GM12892 (cell line): ENCODE measurements at regions not wholly inside any gene's neighbourhood (a gene's known extent, or its start where the extent isn't known, plus 50 kb on each side); places are given as distances from the start of the nearest gene placed in this dataset.

Experiments used
- POLR2A ChIP-seq: IDR thresholded peaks from 2 replicates; pipeline ENCODE4 v1.6.1; 2011; ENCODE audit warnings: low read depth, low read length, control low read depth
- POLR2AphosphoS5 ChIP-seq: IDR thresholded peaks from 2 replicates; pipeline ENCODE4 v1.6.1; 2011; ENCODE audit warnings: low read depth, low read length, control low read depth

GRCh38 chr3:141682921-141683320 lies 55.2 kb upstream of the RNF7 start:
- TF ChIP-seq POLR2A: no peak
- no peak for TF ChIP-seq POLR2AphosphoS5
